T47D (cell line): ENCODE measurements at regions not wholly inside any gene's neighbourhood (a gene's known extent, or its start where the extent isn't known, plus 50 kb on each side); places are given as distances from the start of the nearest gene placed in this dataset.

Experiments
- DNase-seq, 2 experiments: peaks; one replicate each; pipeline versions ENCODE4 v3.0.0 to v3.0.0-alpha.2; 2011 to 2012; ENCODE audit warnings: low read depth in 1 of 2, low spot score in 1 of 2
- JUND ChIP-seq: IDR thresholded peaks from 2 replicates; pipeline ENCODE4 v1.6.1; 2012; ENCODE audit warnings: low read depth
- in situ Hi-C: cut with HindIII; loops from 2 replicates; pipeline ENCODE4 v1.10.0; 2016; ENCODE audit warnings: low sequenced_read_pairs, low pct_unique_long_range_greater_than_20kb

DNA sequence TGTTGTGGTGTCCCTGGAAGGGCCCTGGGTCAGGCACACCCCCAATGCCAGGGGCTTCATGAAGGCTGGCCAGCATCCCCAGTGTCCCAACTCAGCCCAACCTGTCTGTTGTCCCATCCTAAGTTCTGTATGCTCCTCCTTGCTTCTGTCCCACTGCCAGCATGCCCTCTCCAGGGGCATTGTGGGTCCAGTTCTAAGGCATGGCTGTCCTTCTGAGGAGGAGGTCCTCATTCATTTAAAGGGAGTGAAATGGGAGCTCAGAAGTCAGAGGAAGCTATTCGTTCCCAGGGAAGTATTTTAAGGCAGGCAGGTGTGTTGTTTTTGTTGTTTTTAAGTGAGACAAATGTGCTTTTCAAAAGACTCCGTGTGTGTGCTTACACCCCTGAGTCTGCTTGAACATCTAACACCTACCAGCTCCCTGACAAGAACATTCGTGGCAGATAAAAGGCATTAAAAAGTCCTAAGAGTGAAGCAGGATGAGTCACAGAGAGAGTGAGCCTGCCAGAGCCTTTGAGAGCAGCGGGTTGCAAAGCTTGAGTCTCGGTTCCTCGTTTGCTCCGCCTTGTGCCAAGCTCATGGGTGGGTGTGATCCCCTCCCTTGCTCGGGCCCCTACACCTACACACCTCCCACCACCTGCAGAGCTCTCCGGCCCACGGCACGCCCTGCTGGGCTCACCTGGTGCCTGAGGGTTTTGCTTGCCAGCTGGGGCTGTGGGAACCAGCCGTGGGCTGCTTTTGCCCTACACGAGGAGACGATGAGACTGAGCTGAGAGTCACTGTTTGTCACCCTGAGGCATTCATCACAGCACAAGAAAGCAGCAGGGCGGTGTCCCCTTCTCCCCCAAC is 183.4 kb upstream of the TOPAZ1 start:
- TF ChIP-seq JUND = no peak
- in situ Hi-C loops = no loop called here
- no peak for DNase-seq

- no peak for TF ChIP-seq JUND
- no peak for DNase-seq
- in situ Hi-C loops = no loop called here
These were observed 182.8 kb upstream of the TOPAZ1 start for GRCh38 chr3:44058868-44059203.

DNA sequence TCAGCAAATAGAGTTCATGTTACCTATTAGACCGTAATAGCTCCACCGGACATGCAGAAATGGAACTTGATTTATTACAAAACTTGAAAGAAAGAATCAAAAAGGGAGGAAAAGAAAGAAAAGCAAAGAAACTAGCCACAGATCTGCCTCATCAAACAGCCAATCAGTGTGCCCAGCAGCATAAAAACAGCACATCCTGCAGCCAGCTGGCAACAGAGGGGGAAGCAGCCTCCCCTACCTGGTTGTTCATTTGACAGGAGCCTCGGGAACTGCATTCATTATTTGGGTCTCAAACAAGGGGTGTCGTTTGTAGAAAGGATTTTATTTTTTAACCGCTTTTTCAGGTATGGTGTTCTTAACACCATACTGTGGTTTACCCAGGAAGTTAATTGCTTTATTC is 181.5 kb upstream of the TOPAZ1 start:
- no peak for TF ChIP-seq JUND
- in situ Hi-C loops = no loop called here
- no peak for DNase-seq

GRCh38 chr3:44061268-44061667 is 180.4 kb upstream of the TOPAZ1 start:
- TF ChIP-seq JUND = no peak
- DNase-seq = no peak
- in situ Hi-C loops = no loop called here

GRCh38 chr3:44061961-44062360 is 179.7 kb upstream of the TOPAZ1 start:
- no peak for TF ChIP-seq JUND
- DNase-seq = no peak
- in situ Hi-C loops = no loop called here

DNA sequence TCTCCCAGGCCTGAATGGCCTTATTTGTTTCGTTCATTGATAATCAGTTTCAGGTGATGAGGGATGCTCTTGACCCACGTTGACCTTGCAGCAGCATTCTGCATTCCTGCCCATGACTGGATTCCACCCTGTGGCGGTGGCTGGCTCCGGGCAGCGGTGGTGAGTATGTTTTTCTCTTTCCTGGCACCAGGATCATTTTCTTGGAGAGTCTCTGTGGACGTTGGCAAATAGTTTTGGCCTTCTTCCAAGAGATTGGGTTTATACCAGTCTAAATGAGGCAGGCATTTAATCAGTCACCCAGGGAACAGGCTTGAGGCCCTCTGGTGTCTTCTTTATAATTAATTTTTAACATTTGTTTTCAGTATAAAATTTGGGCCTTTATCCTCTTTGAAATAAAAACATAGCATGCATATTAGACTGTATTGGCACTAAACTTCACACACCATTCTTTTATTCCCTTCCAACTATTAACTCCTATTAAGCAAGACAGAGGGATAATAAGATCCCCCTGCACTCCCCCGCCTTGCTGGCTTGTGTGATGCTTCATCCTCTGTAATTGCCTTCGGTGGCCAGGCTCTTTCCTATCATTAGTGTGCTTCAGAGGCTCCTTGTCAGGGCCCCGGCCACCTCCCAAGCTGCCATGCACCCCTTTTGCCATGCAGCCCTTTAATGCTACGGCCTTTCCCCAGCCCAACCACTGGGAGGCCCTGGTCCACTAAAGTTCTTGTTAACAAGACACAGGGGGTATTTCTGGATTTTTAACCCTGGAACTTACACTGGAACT is 176.2 kb upstream of the TOPAZ1 start:
- DNase-seq = no peak
- in situ Hi-C loops = no loop called here
- no peak for TF ChIP-seq JUND

DNA sequence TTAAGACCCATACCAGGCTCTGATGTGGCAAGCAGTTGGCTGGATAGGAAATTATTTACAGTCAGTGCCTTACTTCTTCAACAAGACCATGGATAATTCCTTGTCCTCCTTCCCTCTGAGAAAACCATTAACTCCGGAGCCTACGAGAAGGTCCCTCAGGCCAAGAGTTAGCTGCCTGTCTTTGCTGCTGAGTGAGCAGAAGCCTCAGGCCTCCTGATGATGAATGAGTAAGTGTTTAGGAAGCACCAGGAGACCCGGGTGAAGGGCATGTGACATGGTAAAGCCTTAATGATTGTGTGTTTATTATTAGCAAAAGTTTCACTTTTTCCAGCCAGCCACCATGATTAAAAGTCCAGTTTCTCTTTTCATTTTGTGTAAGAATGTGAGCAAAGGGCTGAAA is 174.9 kb upstream of the TOPAZ1 start:
- no peak for TF ChIP-seq JUND
- no peak for DNase-seq
- in situ Hi-C loops = no loop called here

DNA sequence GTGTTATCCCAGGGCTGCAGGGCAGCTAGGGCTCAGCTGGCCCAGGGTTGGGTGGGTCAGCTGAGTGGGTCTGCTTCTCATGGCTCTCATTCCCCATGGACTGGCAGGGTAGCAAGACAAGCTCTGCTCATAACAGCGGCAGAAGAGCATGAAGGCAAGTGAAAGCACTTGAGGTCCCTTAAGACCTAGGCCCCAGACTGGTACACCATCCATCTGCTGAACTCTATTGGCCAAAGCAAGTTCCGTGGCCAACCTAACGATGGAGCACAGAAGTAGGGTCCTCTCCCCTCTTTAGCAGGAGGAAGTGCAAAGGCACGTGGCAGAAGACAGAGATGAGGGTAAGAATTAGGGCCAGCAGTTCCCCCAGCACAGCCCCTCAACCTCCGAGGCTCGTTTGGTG is 174.3 kb upstream of the TOPAZ1 start:
- no peak for TF ChIP-seq JUND
- no peak for DNase-seq
- in situ Hi-C loops = no loop called here

DNA sequence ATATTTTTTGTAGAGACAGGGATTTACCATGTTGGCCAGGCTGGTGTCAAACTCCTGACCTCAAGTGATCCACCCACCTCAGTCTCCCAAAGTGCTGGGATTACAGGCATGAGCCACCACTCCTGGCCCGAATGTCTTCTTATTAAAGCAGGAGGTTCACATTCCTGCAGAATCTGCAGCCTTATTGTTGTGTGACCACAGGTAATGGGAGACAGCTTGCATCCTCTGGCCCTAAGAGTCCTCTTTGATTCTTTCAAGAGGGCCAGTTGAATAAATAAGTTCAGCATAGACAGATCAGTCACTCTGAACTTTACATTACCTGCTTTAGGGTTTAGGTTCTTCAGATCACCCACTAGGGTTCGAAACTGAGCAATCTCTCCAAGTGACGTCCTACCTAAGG is 172.9 kb upstream of the TOPAZ1 start:
- no peak for TF ChIP-seq JUND
- no peak for DNase-seq
- in situ Hi-C loops = no loop called here

DNA sequence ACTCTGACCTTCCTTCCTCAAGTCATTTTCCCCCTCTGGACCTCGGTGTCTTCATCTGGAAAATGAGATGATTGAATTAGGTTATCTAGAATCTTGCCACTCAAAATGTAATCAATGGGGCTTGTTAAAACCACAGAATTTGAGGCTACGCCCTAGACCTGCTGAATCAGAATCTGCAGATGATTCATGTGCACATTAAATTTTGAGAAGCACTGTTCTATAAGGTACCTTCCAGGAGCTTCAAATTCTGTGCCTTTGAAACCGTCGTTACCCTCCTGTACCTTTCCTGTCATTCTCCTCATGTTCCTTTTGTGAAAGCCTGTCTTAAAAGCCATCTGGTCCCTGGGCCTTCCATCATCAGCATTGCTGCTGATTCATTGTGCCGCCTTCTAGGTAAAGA is 172.4 kb upstream of the TOPAZ1 start:
- TF ChIP-seq JUND = no peak
- in situ Hi-C loops = no loop called here
- no peak for DNase-seq

DNA sequence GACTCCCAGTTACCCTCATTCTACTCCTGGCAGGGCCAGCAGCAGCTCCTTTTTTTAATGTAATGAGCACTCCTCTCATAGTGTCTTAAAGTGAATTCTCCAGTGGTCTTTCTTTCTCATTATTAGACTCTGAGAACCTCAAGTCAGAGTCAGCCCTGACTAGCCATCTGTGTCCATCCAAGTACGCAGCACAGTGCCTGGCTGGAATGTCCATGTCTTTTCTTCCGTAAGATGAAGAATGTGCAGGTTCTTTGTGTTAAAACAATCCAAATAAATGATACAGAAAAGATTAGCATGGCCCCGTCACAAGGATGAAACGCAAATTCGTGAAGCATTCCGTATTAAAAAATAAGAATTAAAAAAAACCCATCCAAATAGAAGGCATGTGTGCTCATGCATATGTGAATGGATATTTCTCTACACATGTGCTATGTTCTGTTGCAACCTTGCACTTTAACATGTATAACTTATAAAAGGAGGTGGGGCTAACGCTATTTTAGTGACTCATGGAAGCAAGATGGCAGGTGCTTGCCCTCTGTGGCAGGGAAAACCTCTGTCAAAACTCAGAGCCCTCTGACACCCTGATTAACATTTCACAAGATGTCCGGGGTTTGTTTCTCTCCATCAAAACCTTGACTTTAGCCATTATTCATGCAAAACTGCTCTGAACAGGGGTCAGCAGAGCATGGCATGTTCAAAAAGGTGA is 170.7 kb upstream of the TOPAZ1 start:
- DNase-seq = no peak
- in situ Hi-C loops = no loop called here
- TF ChIP-seq JUND = no peak

- in situ Hi-C loops = no loop called here
- no peak for DNase-seq
- TF ChIP-seq JUND = no peak
These were observed 168.8 kb upstream of the TOPAZ1 start for GRCh38 chr3:44072601-44073540.

GRCh38 chr3:44074181-44074580 is 167.5 kb upstream of the TOPAZ1 start:
- TF ChIP-seq JUND = no peak
- DNase-seq = no peak
- in situ Hi-C loops = no loop called here
